Heart left ventricle (tissue), 16 donors: ENCODE measurements at regions not wholly inside any gene's neighbourhood (a gene's known extent, or its start where the extent isn't known, plus 50 kb on each side); places are given as distances from the start of the nearest gene placed in this dataset.
"Not testable (repeated sequence)": the region's sequence is repeated elsewhere in the genome, so short reads cannot be mapped to it uniquely, and the experiment has no call there.

Experiments used
- ATAC-seq, 4 donors: fragments of 200-7000 bp; cut with Tn5 transposase; one replicate each; pipeline ENCODE4 v1.9.1; 2020 to 2022; ENCODE audit warnings: moderate library complexity in 4 of 4, mild to moderate bottlenecking in 3 of 4, moderate number of reproducible peaks in 1 of 4
- DNase-seq, 5 donors: peaks; one replicate each; pipeline ENCODE4 v3.0.0-alpha.2; 2020
- H3K27ac ChIP-seq, 12 donors: fragments of 200-600 bp; sonication (generic) in 4 of 12; one replicate each; pipeline versions ENCODE4 v1.5.0 to v1.8.0; 2016 to 2022; ENCODE audit warnings: mild to moderate bottlenecking in 2 of 12
- H3K27me3 ChIP-seq, 9 donors: fragments of 200-600 bp; sonication (generic) in 2 of 9; one replicate each; pipeline versions ENCODE4 v1.5.1 to v1.8.0; 2016 to 2022; ENCODE audit warnings: mild to moderate bottlenecking in 3 of 9
- H3K36me3 ChIP-seq, 9 donors: fragments of 200-600 bp; sonication (generic) in 2 of 9; one replicate each; pipeline versions ENCODE4 v1.5.0 to v1.8.0; 2018 to 2022; ENCODE audit warnings: mild to moderate bottlenecking in 2 of 9
- H3K4me1 ChIP-seq, 12 donors: fragments of 200-600 bp; sonication (generic) in 4 of 12; one replicate each; pipeline versions ENCODE4 v1.5.0 to v1.8.0; 2016 to 2022; ENCODE audit warnings: mild to moderate bottlenecking in 3 of 12
- H3K4me3 ChIP-seq, 12 donors: fragments of 200-600 bp; sonication (generic) in 4 of 12; one replicate each; pipeline versions ENCODE4 v1.5.0 to v1.8.0; 2017 to 2022; ENCODE audit warnings: mild to moderate bottlenecking in 9 of 12, moderate library complexity in 4 of 12
- H3K9me3 ChIP-seq, 12 donors: fragments of 200-600 bp; sonication (generic) in 4 of 12; one replicate each; pipeline versions ENCODE4 v1.5.0 to v1.8.0; 2016 to 2022; ENCODE audit warnings: mild to moderate bottlenecking in 1 of 12
- POLR2A ChIP-seq, 2 donors: fragments of 450-650 bp; IDR thresholded peaks; one replicate each; pipeline ENCODE4 v1.6.1; 2017; ENCODE audit warnings: antibody characterized with exemption in 2 of 2, mild to moderate bottlenecking in 2 of 2, moderate library complexity in 2 of 2
- whole genome bisulfite sequencing, 4 donors: extraction: QIAGEN DNeasy Blood & Tissue Kit in 2 of 4; methylation state at CpG; one replicate each; pipeline versions ENCODE4 v1.1.5 to v1.1.7; 2013 to 2018; 5-methylcytosine and 5-hydroxymethylcytosine counted together
- intact Hi-C, 10 donors: fragments of 100-400 bp; cut with DNase I; formaldehyde crosslinking; loops; one replicate each; pipeline versions ENCODE4 v1.11.1 to v1.14.2; 2022
- TF ChIP-seq, protein P1 (sequence below), 12 donors: fragments of 200-600 bp; sonication (generic) in 4 of 12; IDR thresholded peaks; one replicate each; pipeline versions ENCODE4 v1.5.0 to v1.8.0; 2018 to 2022; ENCODE audit warnings: antibody characterized with exemption in 12 of 12, mild to moderate bottlenecking in 5 of 12
- donor health status: ischemic (EF 13 %, LVEDD 7.1; RV severe dilation, severe dysfunction).
- donor health status: healthy with polysubstance abuse.
- donor health status: DM: no; HTN: yes; CAD: no.
- donor health status: DM: no; HTN: no; CAD: no.
- donor health status: ischemic (EF 25% LVEDD 6.9; RV normal size, moderate dysfunction).
- donor health status: ischemic (EF 25% LVEDD 5.7; RV mildly dilated, moderate dysfunction).
- donor health status: healthy.
- donor health status: DM: yes; HTN: yes; CAD: no.
- donor health status: ischemic (EF 35%, LVEDD 5.7; RV mildly dilated, moderate dysfunction).
- donor health status: nonischemic (EF 11% LVEDD 7.7; RV severe dilation, severe dysfunction).
- donor health status: DM: yes; HTN: yes; CAD: no.
- donor health status: PGD.
- donor health status: ischemic (EF 29% LVEDD 5.4; RV normal size, mild dysfunction).
- donor health status: nonischemic (EF 23%, LVEDD 6.1; RV moderate dilation, normal function).

DNA sequence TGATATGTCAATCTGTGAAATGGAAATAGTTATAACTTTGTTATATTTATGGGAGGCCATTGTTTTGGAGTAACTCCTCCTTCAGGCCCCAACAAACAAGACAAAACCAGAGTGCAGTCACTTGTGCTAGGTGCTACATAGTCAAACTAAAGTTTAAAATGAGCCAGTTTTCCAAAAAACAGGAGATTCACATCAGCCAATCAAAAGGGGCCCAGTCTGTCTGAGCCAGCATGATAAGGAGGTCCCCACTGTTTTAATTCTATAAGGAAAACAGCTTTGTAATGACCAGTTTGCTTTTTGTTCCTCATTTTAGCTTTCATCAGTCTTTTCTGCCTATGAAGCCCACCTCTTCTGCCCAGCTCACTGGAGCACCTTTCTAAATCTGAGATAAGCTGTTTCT is 94.7 kb upstream of the SLC7A14 start:
- DNase-seq (no peak), ATAC-seq (no peak)
- no peak overlapping the region for H3K4me3 ChIP-seq
- no peaks in the 10 kb centered on the region for H3K36me3 ChIP-seq
- H3K4me1 ChIP-seq: no peaks in the 10 kb centered on the region
- H3K27ac ChIP-seq: no peak overlapping the region
- intact Hi-C loops: no loop called here
- no peaks in the 10 kb centered on the region for H3K9me3 ChIP-seq
- no peaks in the 10 kb centered on the region for H3K27me3 ChIP-seq
- TF ChIP-seq, protein P1, sequence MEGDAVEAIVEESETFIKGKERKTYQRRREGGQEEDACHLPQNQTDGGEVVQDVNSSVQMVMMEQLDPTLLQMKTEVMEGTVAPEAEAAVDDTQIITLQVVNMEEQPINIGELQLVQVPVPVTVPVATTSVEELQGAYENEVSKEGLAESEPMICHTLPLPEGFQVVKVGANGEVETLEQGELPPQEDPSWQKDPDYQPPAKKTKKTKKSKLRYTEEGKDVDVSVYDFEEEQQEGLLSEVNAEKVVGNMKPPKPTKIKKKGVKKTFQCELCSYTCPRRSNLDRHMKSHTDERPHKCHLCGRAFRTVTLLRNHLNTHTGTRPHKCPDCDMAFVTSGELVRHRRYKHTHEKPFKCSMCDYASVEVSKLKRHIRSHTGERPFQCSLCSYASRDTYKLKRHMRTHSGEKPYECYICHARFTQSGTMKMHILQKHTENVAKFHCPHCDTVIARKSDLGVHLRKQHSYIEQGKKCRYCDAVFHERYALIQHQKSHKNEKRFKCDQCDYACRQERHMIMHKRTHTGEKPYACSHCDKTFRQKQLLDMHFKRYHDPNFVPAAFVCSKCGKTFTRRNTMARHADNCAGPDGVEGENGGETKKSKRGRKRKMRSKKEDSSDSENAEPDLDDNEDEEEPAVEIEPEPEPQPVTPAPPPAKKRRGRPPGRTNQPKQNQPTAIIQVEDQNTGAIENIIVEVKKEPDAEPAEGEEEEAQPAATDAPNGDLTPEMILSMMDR (IDR thresholded peaks at IDR 0.05): no peak
- TF ChIP-seq POLR2A (IDR thresholded peaks at IDR 0.05): no peak

DNA sequence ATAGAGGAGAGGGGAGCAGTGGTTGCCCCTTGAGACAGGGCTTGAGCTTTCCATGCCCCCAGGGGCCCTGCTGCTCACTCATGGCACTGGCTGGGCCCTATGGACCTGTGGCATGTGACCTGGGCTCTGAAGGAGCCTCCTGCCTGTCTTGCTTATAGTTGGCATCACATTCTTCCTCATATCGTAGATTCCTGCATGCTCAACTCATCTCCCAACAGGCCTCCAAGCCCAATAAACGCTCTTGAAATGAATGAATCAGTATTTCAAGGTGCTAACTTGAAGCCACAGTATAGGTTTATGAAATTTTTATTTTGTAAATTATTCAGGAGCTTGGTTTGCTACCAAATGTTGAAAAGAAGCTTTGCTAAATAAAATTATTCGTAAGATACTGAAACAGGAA is 93.3 kb upstream of the SLC7A14 start:
- H3K4me1 ChIP-seq: no peaks in the 10 kb centered on the region
- DNase-seq (no peak), ATAC-seq (no peak)
- no peak overlapping the region for H3K4me3 ChIP-seq
- WGBS, 4 donors: 80 to 90% (median 86%) methylated on average over 3 of the region's 3 CpGs
- H3K27ac ChIP-seq: no peak overlapping the region
- intact Hi-C loops: no loop called here
- no peaks in the 10 kb centered on the region for H3K36me3 ChIP-seq
- H3K27me3 ChIP-seq: no peaks in the 10 kb centered on the region
- H3K9me3 ChIP-seq: no peaks in the 10 kb centered on the region
- TF ChIP-seq, protein P1 (IDR thresholded peaks at IDR 0.05): no peak
- no peak for TF ChIP-seq POLR2A (IDR thresholded peaks at IDR 0.05)

DNA sequence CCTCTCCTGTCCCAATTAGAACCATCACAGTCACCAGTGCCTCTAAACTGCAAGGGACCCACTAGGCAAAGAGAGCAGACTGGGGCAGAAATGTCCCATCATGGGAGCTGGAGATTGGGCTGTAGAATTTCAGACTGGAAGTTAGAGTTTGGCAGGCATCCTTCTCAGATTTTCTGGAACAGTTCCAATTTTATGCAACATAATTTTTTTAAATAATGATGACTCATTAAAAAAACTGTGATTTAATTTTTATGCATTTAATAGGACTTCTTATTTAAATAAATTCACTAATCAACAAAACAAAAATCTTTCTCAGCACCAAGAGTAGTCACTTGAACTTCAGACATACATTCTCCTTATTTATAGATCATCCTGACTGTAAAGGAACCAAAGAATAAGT is 84.6 kb upstream of the SLC7A14 start:
- H3K36me3 ChIP-seq: no peaks in the 10 kb centered on the region
- no peak overlapping the region for H3K27ac ChIP-seq
- intact Hi-C loops: no loop called here
- H3K9me3 ChIP-seq: peaks cover 0 to 5% (median 0%) of the 10 kb centered on the region in 12 donors
- H3K4me1 ChIP-seq: no peaks in the 10 kb centered on the region
- no peaks in the 10 kb centered on the region for H3K27me3 ChIP-seq
- H3K4me3 ChIP-seq: no peak overlapping the region
- no peak for ATAC-seq
- DNase-seq: no peak
- TF ChIP-seq, protein P1 (IDR thresholded peaks at IDR 0.05): no peak
- no peak for TF ChIP-seq POLR2A (IDR thresholded peaks at IDR 0.05)

DNA sequence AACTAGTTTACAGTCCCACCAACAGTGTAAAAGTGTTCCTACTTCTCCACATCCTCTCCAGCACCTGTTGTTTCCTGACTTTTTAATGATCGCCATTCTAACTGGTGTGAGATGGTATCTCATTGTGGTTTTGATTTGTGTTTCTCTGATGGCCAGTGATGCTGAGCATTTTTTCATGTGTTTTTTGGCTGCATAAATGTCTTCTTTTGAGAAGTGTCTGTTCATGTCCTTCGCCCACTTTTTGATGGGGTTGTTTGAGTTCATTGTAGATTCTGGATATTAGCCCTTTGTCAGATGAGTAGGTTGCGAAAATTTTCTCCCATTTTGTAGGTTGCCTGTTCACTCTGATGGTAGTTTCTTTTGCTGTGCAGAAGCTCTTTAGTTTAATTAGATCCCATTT is 77.1 kb upstream of the SLC7A14 start:
- H3K4me1 ChIP-seq, ATAC-seq, H3K27me3 ChIP-seq, H3K4me3 ChIP-seq, H3K27ac ChIP-seq, H3K9me3 ChIP-seq, intact Hi-C loops, H3K36me3 ChIP-seq, DNase-seq: not testable (repeated sequence)
- WGBS, 4 donors: 87 to 100% (median 95%) methylated on average over 3 of the region's 3 CpGs

DNA sequence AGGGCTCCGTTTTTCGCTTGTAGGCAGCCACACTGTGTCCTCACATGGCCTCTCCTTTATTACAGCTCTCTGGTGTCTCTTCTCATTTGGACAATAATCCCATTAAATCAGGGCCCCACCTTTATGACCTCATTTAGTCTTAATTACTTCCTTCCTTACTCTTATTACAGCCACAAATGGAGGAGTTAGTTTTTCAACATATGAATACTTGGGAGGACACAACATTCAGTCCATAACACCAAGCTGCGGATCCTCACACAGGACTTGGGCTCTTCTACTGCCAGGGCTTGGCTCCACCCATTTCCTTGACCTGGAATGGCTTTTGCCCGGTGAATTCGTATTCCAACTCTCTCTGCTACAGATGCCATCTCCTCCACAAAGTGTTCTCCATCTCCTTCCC is 74.3 kb upstream of the SLC7A14 start:
- TF ChIP-seq, protein P1 (IDR thresholded peaks at IDR 0.05): no peak
- TF ChIP-seq POLR2A (IDR thresholded peaks at IDR 0.05): no peak
- Histone ChIP-seq H3K9me3 (no peaks in the 10 kb centered on the region), H3K27ac (no peak overlapping the region), H3K36me3 (no peaks in the 10 kb centered on the region), H3K4me3 (no peak overlapping the region), H3K27me3 (no peaks in the 10 kb centered on the region), H3K4me1 (no peaks in the 10 kb centered on the region)
- 51 to 65% (median 58%) methylated on average over 5 of the region's 5 CpGs for WGBS, 4 donors
- intact Hi-C loops: no loop called here
- ATAC-seq (peak in 1 of 4 donors; percentile 26), DNase-seq (no peak)
